ENCODE measurements at regions not wholly inside any gene's neighbourhood (a gene's known extent, or its start where the extent isn't known, plus 50 kb on each side); places are given as distances from the start of the nearest gene placed in this dataset.

DNA sequence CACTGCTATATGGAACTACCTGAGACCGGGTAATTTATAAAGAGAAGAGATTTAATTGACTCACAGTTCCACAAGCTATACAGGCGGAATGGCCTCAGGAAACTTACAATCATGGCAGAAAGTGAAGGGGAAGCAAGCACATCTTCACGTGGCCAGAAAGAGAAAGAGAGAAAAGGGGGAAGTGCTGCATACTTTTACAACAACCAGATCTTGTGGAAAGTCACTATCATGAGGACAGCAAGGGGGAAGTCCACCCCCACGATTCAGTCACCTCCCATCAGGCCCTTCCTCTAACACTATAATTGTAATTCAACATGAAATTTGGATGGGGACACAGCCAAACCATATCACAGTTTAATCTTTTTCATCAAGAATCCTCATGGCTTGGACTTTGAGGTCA, 339.2 kb upstream of the AJAP1 start:
- Histone ChIP-seq H3K27me3 (ENCODE audit: insufficient read depth, low read depth) (peaks cover 3% of the 10 kb centered on the region; the same call in 1 of the 2 replicates), H3K36me3 (ENCODE audit: insufficient read depth) (no peaks in the 10 kb centered on the region), H4K20me1 (ENCODE audit: insufficient read depth) (no peaks in the 10 kb centered on the region), H2AFZ (ENCODE audit: low read depth) (no peak overlapping the region), H3K4me2 (no peak overlapping the region), H3K9ac (no peak overlapping the region), H3K4me3 (IDR thresholded peaks at IDR 0.05; ENCODE audit: insufficient read depth, low read depth, low read length) (no peak overlapping the region), H3K27ac (no peak overlapping the region), H3K4me1 (ENCODE audit: low read depth, poor library complexity, severe bottlenecking) (no peaks in the 10 kb centered on the region), H3K79me2 (ENCODE audit: insufficient read depth, low read depth) (no peaks in the 10 kb centered on the region)
- TF ChIP-seq, protein P1, sequence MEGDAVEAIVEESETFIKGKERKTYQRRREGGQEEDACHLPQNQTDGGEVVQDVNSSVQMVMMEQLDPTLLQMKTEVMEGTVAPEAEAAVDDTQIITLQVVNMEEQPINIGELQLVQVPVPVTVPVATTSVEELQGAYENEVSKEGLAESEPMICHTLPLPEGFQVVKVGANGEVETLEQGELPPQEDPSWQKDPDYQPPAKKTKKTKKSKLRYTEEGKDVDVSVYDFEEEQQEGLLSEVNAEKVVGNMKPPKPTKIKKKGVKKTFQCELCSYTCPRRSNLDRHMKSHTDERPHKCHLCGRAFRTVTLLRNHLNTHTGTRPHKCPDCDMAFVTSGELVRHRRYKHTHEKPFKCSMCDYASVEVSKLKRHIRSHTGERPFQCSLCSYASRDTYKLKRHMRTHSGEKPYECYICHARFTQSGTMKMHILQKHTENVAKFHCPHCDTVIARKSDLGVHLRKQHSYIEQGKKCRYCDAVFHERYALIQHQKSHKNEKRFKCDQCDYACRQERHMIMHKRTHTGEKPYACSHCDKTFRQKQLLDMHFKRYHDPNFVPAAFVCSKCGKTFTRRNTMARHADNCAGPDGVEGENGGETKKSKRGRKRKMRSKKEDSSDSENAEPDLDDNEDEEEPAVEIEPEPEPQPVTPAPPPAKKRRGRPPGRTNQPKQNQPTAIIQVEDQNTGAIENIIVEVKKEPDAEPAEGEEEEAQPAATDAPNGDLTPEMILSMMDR (conservative IDR thresholded peaks at IDR 0.05; ENCODE audit: low read depth, low read length), result no peak

GRCh38 chr1:4317207-4317606, 337.2 kb upstream of the AJAP1 start:
- no peak overlapping the region for H3K27ac ChIP-seq
- H3K4me1 ChIP-seq (ENCODE audit: low read depth, poor library complexity, severe bottlenecking), result no peaks in the 10 kb centered on the region

GRCh38 chr1:4318720-4319119, 335.7 kb upstream of the AJAP1 start:
- Histone ChIP-seq H3K9ac (no peak overlapping the region), H3K27me3 (ENCODE audit: insufficient read depth, low read depth) (no peaks in the 10 kb centered on the region), H3K79me2 (ENCODE audit: insufficient read depth, low read depth) (no peaks in the 10 kb centered on the region), H4K20me1 (ENCODE audit: insufficient read depth) (no peaks in the 10 kb centered on the region), H3K4me2 (no peak overlapping the region), H2AFZ (ENCODE audit: low read depth) (no peak overlapping the region), H3K4me1 (ENCODE audit: low read depth, poor library complexity, severe bottlenecking) (no peaks in the 10 kb centered on the region), H3K4me3 (IDR thresholded peaks at IDR 0.05; ENCODE audit: insufficient read depth, low read depth, low read length) (no peak overlapping the region), H3K27ac (no peak overlapping the region), H3K36me3 (ENCODE audit: insufficient read depth) (no peaks in the 10 kb centered on the region)
- TF ChIP-seq, protein P1 (conservative IDR thresholded peaks at IDR 0.05; ENCODE audit: low read depth, low read length), result no peak

More at GRCh38 chr1:4317207-4317606, 337.2 kb upstream of the AJAP1 start:
- TF ChIP-seq, protein P1 (conservative IDR thresholded peaks at IDR 0.05; ENCODE audit: low read depth, low read length), result no peak
- no peak overlapping the region for H2AFZ ChIP-seq (ENCODE audit: low read depth)
- no peak overlapping the region for H3K4me2 ChIP-seq
- no peaks in the 10 kb centered on the region for H3K79me2 ChIP-seq (ENCODE audit: insufficient read depth, low read depth)
- H3K9ac ChIP-seq, result no peak overlapping the region
- H3K36me3 ChIP-seq (ENCODE audit: insufficient read depth), result no peaks in the 10 kb centered on the region
- no peaks in the 10 kb centered on the region for H4K20me1 ChIP-seq (ENCODE audit: insufficient read depth)
- H3K27me3 ChIP-seq (ENCODE audit: insufficient read depth, low read depth), result no peaks in the 10 kb centered on the region; the same call in 1 of the 2 replicates
- H3K4me3 ChIP-seq (IDR thresholded peaks at IDR 0.05; ENCODE audit: insufficient read depth, low read depth, low read length), result no peak overlapping the region

- H3K27me3 ChIP-seq (ENCODE audit: insufficient read depth, low read depth), result no peaks in the 10 kb centered on the region
- no peak overlapping the region for H3K4me3 ChIP-seq (IDR thresholded peaks at IDR 0.05; ENCODE audit: insufficient read depth, low read depth, low read length)
- no peak overlapping the region for H3K9ac ChIP-seq
- TF ChIP-seq, protein P1 (conservative IDR thresholded peaks at IDR 0.05; ENCODE audit: low read depth, low read length), result no peak
- H3K4me2 ChIP-seq, result no peak overlapping the region
- no peaks in the 10 kb centered on the region for H3K79me2 ChIP-seq (ENCODE audit: insufficient read depth, low read depth)
- no peak overlapping the region for H3K27ac ChIP-seq
- no peaks in the 10 kb centered on the region for H4K20me1 ChIP-seq (ENCODE audit: insufficient read depth)
- H3K4me1 ChIP-seq (ENCODE audit: low read depth, poor library complexity, severe bottlenecking), result no peaks in the 10 kb centered on the region
- H3K36me3 ChIP-seq (ENCODE audit: insufficient read depth), result no peaks in the 10 kb centered on the region
- no peak overlapping the region for H2AFZ ChIP-seq (ENCODE audit: low read depth)
Measured at GRCh38 chr1:4319496-4319895, 334.9 kb upstream of the AJAP1 start.
